H1 (cell line): ENCODE measurements at regions not wholly inside any gene's neighbourhood (a gene's known extent, or its start where the extent isn't known, plus 50 kb on each side); places are given as distances from the start of the nearest gene placed in this dataset.

ENCODE experiments used
- CBX5 ChIP-seq: fragments of 300-800, 300-1000 bp; sonication (generic); IDR thresholded peaks from 2 replicates; pipeline ENCODE4 v1.7.1; 2016; ENCODE audit warnings: antibody characterized with exemption, low read length, low read depth
- CREB1 ChIP-seq: IDR thresholded peaks from 2 replicates; pipeline ENCODE4 v1.6.1; 2012; ENCODE audit warnings: inconsistent platforms
- EP300 ChIP-seq, 2 experiments: IDR thresholded peaks; 1 replicate in 1 of 2; 2 replicates in 1 of 2; pipeline ENCODE4 v1.6.1; 2011 to 2012; ENCODE audit warnings: low read depth in 2 of 2, low read length in 2 of 2, mild to moderate bottlenecking in 2 of 2, borderline replicate concordance in 1 of 2, inconsistent platforms in 1 of 2, moderate library complexity in 1 of 2
- EZH2 ChIP-seq: fragments of 200-600 bp; sonication (generic); IDR thresholded peaks from 2 replicates; pipeline ENCODE4 v1.7.1; 2012; ENCODE audit warnings: low read depth, mild to moderate bottlenecking, moderate library complexity, low read length, inconsistent platforms; ENCODE audit not compliant: severe bottlenecking
- GTF2F1 ChIP-seq: IDR thresholded peaks from 2 replicates; pipeline ENCODE4 v1.6.1; 2012; ENCODE audit warnings: low read depth, low read length, improper control_type of control experiment, borderline replicate concordance
- RAD21 ChIP-seq, 2 experiments: IDR thresholded peaks in 1 of 2; conservative IDR thresholded peaks in 1 of 2; 2 replicates each; pipeline ENCODE4 v1.6.1; 2011; ENCODE audit warnings: low read depth in 2 of 2, low read length in 2 of 2, improper control_type of control experiment in 1 of 2, inconsistent platforms in 1 of 2, mild to moderate bottlenecking in 1 of 2, moderate library complexity in 1 of 2
- SP1 ChIP-seq: IDR thresholded peaks from 2 replicates; pipeline ENCODE4 v1.6.1; 2011; ENCODE audit warnings: low read depth, low read length
- YY1 ChIP-seq: IDR thresholded peaks from 2 replicates; pipeline ENCODE4 v1.6.1; 2011; ENCODE audit warnings: low read depth, mild to moderate bottlenecking, low read length
- TF ChIP-seq, protein P1 (sequence below): IDR thresholded peaks from 2 replicates; pipeline ENCODE4 v1.6.1; 2012; ENCODE audit warnings: inconsistent platforms
- TF ChIP-seq, protein P2 (sequence below), 3 experiments: IDR thresholded peaks; 1 replicate in 2 of 3; 2 replicates in 1 of 3; pipeline versions ENCODE4 v1.5.1 to v1.6.1; 2011; ENCODE audit warnings: low read length in 3 of 3, mild to moderate bottlenecking in 3 of 3, inconsistent platforms in 2 of 3, low read depth in 1 of 3, moderate library complexity in 1 of 3; ENCODE audit not compliant: insufficient read depth in 1 of 3; ENCODE audit errors: control extremely low read depth in 1 of 3
- TF ChIP-seq, protein P3 (sequence below): IDR thresholded peaks from 2 replicates; pipeline ENCODE4 v1.6.1; 2012; ENCODE audit warnings: low read length, inconsistent platforms
- TF ChIP-seq, protein P4 (sequence below): IDR thresholded peaks from 2 replicates; pipeline ENCODE4 v1.6.1; 2011; ENCODE audit warnings: low read depth, mild to moderate bottlenecking, low read length; ENCODE audit not compliant: insufficient read depth

DNA sequence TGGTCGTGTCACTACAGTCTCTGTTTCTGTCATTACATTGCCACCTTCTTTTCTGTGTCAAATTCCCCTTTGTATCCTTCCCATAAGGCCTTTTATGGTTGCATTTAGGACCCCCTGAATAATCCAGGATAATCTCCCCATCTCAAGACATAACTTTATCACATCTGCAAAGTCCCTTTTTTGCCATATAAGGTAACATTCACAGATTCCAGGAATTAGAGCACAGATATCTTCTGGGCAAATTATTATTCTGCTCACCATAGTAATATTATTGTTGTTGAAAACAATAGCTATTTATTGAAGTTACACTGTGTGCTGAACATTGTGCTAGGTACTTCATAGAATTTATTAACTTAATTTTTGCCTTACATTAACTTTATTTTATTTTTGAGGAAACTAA is 159.1 kb downstream of the TFAP2B start:
- TF ChIP-seq YY1, result no peak
- TF ChIP-seq RAD21 (IDR thresholded peaks at IDR 0.05 in 1 of 2, conservative IDR thresholded peaks at IDR 0.05 in 1 of 2; ENCODE audit: low read depth in 2 of 2, low read length in 2 of 2), result no peak
- no peak for TF ChIP-seq GTF2F1
- TF ChIP-seq, protein P1, sequence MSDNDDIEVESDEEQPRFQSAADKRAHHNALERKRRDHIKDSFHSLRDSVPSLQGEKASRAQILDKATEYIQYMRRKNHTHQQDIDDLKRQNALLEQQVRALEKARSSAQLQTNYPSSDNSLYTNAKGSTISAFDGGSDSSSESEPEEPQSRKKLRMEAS, result no peak
- TF ChIP-seq CBX5, result no peak
- TF ChIP-seq EP300 (IDR thresholded peaks at IDR 0.05; ENCODE audit: borderline replicate concordance in 1 of 2, low read depth in 2 of 2, low read length in 2 of 2), result no peak
- TF ChIP-seq, protein P2, sequence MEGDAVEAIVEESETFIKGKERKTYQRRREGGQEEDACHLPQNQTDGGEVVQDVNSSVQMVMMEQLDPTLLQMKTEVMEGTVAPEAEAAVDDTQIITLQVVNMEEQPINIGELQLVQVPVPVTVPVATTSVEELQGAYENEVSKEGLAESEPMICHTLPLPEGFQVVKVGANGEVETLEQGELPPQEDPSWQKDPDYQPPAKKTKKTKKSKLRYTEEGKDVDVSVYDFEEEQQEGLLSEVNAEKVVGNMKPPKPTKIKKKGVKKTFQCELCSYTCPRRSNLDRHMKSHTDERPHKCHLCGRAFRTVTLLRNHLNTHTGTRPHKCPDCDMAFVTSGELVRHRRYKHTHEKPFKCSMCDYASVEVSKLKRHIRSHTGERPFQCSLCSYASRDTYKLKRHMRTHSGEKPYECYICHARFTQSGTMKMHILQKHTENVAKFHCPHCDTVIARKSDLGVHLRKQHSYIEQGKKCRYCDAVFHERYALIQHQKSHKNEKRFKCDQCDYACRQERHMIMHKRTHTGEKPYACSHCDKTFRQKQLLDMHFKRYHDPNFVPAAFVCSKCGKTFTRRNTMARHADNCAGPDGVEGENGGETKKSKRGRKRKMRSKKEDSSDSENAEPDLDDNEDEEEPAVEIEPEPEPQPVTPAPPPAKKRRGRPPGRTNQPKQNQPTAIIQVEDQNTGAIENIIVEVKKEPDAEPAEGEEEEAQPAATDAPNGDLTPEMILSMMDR (IDR thresholded peaks at IDR 0.05; ENCODE audit: control extremely low read depth in 1 of 3, insufficient read depth in 1 of 3, low read depth in 1 of 3, low read length in 3 of 3), result no peak
- TF ChIP-seq CREB1, result no peak
- TF ChIP-seq, protein P3, sequence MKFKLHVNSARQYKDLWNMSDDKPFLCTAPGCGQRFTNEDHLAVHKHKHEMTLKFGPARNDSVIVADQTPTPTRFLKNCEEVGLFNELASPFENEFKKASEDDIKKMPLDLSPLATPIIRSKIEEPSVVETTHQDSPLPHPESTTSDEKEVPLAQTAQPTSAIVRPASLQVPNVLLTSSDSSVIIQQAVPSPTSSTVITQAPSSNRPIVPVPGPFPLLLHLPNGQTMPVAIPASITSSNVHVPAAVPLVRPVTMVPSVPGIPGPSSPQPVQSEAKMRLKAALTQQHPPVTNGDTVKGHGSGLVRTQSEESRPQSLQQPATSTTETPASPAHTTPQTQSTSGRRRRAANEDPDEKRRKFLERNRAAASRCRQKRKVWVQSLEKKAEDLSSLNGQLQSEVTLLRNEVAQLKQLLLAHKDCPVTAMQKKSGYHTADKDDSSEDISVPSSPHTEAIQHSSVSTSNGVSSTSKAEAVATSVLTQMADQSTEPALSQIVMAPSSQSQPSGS, result no peak
- TF ChIP-seq, protein P4, sequence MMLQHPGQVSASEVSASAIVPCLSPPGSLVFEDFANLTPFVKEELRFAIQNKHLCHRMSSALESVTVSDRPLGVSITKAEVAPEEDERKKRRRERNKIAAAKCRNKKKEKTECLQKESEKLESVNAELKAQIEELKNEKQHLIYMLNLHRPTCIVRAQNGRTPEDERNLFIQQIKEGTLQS, result no peak
- no peak for TF ChIP-seq SP1
- no peak for TF ChIP-seq EZH2
